Calu3 (cell line): ENCODE measurements at regions not wholly inside any gene's neighbourhood (a gene's known extent, or its start where the extent isn't known, plus 50 kb on each side); places are given as distances from the start of the nearest gene placed in this dataset.

Experiments used
- BruUV-seq: library from RNA; stranded (reverse); fragments of 400-500 nt; replicated peaks from 2 replicates; lab custom pipeline; 2021; lab: Mats Ljungman, UMichigan
- CTCF ChIA-PET: fragments of 300-600 bp; sonication (Branson Sonifier 250); formaldehyde crosslinking; loops from one replicate; lab custom pipeline; 2022; ENCODE audit warnings: antibody characterized with exemption; lab: Charles Lee
- DNase-seq: peaks from one replicate; pipeline ENCODE4 v3.0.0; 2022
- H3K27ac Mint-ChIP-seq: one replicate; pipeline ENCODE4 v1.8.0; 2022; ENCODE audit warnings: mixed read lengths; ENCODE audit not compliant: unreplicated experiment
- H3K27me3 Mint-ChIP-seq: one replicate; pipeline ENCODE4 v1.8.0; 2022; ENCODE audit warnings: mixed read lengths; ENCODE audit not compliant: unreplicated experiment
- H3K36me3 Mint-ChIP-seq: one replicate; pipeline ENCODE4 v1.8.0; 2022; ENCODE audit warnings: mild to moderate bottlenecking, moderate library complexity, mixed read lengths; ENCODE audit not compliant: insufficient read depth, unreplicated experiment
- H3K4me1 Mint-ChIP-seq: one replicate; pipeline ENCODE4 v1.8.0; 2022; ENCODE audit warnings: mild to moderate bottlenecking, low read depth, mixed read lengths; ENCODE audit not compliant: unreplicated experiment
- H3K4me3 Mint-ChIP-seq: one replicate; pipeline ENCODE4 v1.8.0; 2022; ENCODE audit warnings: mild to moderate bottlenecking, low read depth, moderate library complexity, mixed read lengths; ENCODE audit not compliant: unreplicated experiment
- H3K9me3 Mint-ChIP-seq: one replicate; pipeline ENCODE4 v1.8.0; 2022; ENCODE audit warnings: low read depth, mixed read lengths; ENCODE audit not compliant: unreplicated experiment
- CTCF ChIP-seq: fragments of 200-600 bp; IDR thresholded peaks from one replicate; pipeline ENCODE4 v1.8.0; 2022; ENCODE audit warnings: antibody characterized with exemption; ENCODE audit not compliant: unreplicated experiment
- intact Hi-C: fragments of 100-400 bp; cut with micrococcal nuclease; formaldehyde crosslinking; loops from one replicate; pipeline ENCODE4 v1.10.0; 2022; ENCODE audit not compliant: unreplicated experiment

GRCh38 chr18:59813942-59814341 is 85.9 kb upstream of the PMAIP1 start:
- no TSS peak for BruUV-seq
- intact Hi-C loops: no loop called here
- peaks cover 6% of the 10 kb centered on the region for H3K36me3 Mint-ChIP-seq
- no peak for DNase-seq
- TF ChIP-seq CTCF: no peak
- H3K9me3 Mint-ChIP-seq: peaks cover 6% of the 10 kb centered on the region
- peaks cover 8% of the 10 kb centered on the region for H3K4me1 Mint-ChIP-seq
- no peak overlapping the region for H3K4me3 Mint-ChIP-seq
- H3K27ac Mint-ChIP-seq: peak overlapping the region; percentile 4
- no peaks in the 10 kb centered on the region for H3K27me3 Mint-ChIP-seq
- CTCF ChIA-PET: interaction anchor here (1.2 kb wide), 1 partner anchor 26 kb away, joined by 3 read pairs; no protein-coding TSS in a partner anchor

GRCh38 chr18:59810735-59811520 is 88.9 kb upstream of the PMAIP1 start:
- Mint-ChIP-seq H3K27me3 (no peaks in the 10 kb centered on the region), H3K36me3 (no peaks in the 10 kb centered on the region), H3K9me3 (no peaks in the 10 kb centered on the region), H3K4me3 (no peak overlapping the region), H3K27ac (no peak overlapping the region), H3K4me1 (peaks cover 8% of the 10 kb centered on the region)
- no peak for DNase-seq
- intact Hi-C loops: no loop called here
- CTCF ChIA-PET: interaction anchor here (1.8 kb wide), 1 partner anchor 13 kb away, joined by 5 read pairs; no protein-coding TSS in a partner anchor
- no peak for TF ChIP-seq CTCF
- no TSS peak for BruUV-seq

GRCh38 chr18:59810183-59810582 is 89.6 kb upstream of the PMAIP1 start:
- Mint-ChIP-seq H3K4me1 (peaks cover 8% of the 10 kb centered on the region), H3K36me3 (no peaks in the 10 kb centered on the region), H3K27ac (no peak overlapping the region), H3K4me3 (no peak overlapping the region), H3K27me3 (no peaks in the 10 kb centered on the region), H3K9me3 (no peaks in the 10 kb centered on the region)
- intact Hi-C loops: no loop called here
- DNase-seq: no peak
- no peak for TF ChIP-seq CTCF
- CTCF ChIA-PET: interaction anchor here (1.8 kb wide), 1 partner anchor 13 kb away, joined by 5 read pairs; no protein-coding TSS in a partner anchor
- BruUV-seq: no TSS peak

- no peak for DNase-seq
- H3K27ac Mint-ChIP-seq: no peak overlapping the region
- no peaks in the 10 kb centered on the region for H3K36me3 Mint-ChIP-seq
- H3K9me3 Mint-ChIP-seq: no peaks in the 10 kb centered on the region
- CTCF ChIA-PET: no interaction called here
- H3K4me3 Mint-ChIP-seq: no peak overlapping the region
- TF ChIP-seq CTCF: no peak
- H3K27me3 Mint-ChIP-seq: no peaks in the 10 kb centered on the region
- H3K4me1 Mint-ChIP-seq: peaks cover 9% of the 10 kb centered on the region
- intact Hi-C loops: no loop called here
- no TSS peak for BruUV-seq
These were observed 97.8 kb upstream of the PMAIP1 start for GRCh38 chr18:59802031-59802430.
